ENCODE measurements at regions not wholly inside any gene's neighbourhood (a gene's known extent, or its start where the extent isn't known, plus 50 kb on each side); places are given as distances from the start of the nearest gene placed in this dataset.

DNA sequence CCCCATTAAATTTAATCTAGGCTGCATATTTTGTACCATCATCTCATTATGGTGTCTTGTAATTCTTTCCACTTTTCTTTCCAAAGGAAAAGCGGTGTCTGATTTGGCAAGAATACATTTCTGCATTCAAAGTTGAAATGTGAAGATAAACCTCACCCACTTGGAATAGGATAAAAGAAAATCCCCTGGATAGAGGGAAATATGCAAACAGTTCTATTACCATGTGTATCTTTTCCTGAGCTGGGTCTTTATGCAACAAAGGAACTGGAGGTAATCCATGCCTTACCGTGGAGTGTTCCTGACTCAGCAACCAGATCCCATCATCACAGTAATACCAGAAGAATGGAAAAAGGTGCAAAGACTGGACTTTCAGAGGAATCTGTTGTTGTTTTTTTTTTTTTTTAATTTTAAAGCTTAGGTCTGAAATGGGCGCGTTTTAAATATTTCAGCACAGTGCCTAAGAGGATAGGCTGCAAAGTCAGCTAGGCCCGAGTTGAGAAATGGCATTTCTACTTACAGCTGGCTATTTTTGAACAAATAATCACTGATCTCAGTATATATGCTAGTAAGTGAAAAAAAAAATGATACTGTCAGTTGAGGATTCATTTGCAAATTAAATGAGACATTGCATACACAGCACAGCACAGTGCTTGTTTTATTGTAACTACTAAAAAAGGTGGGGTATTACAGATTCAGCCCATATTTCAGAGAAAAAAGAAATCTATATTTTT lies 55.5 kb upstream of the ADAMTS9 start:
- no peak for DNase-seq (ENCODE audit: low spot score)

DNA sequence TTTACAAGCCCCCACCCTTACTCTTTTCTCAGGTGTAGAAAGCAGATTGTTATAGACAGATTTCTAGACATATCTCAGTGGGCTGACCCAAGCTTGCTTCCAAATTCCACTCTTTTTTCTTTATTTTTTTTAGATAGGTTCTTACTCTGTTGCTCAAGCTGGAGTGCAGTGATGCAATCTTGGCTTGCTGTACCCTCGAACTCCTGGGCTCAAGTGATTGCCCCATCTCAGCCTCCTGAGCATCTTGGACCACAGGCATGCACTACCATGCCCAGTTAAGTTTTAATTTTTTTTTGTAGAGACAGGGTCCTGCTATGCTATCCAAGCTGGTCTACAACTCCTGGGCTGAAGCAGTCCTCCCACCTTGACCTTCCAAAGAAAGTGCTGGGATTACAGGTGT lies 53.5 kb upstream of the ADAMTS9 start:
- no peak for DNase-seq (ENCODE audit: low spot score)

DNA sequence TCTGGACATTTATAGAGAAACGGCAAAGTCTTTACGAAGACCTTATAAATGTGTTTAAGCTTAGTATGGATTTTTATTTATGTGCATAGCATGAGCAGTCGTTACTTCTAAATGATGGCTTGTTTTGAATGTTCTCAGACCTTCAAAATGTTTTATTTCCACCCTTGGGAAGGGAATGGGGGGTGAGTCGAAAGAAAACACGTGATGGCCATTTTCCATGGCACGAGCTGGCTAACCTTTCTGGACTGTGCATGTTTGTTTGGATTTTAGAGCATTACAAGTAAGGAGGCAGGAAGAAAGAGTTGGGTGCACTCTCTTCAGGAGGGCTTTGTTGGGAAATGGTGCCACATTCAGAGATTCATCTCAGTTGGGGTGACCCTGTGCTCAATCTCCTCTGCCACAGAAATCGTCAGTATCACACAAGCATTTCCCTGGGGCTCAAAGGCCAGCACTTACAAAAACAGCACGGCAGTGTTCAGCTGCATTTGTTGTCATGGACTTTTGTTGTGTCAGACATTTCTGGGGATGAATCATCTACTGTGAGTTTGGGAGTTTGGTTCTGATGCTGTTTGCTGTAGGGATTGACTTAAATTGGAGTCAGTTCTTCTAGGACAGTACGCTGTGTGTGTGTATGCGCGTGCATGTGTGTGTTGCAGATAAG lies 52.3 kb upstream of the ADAMTS9 start:
- DNase-seq (ENCODE audit: low spot score), result peak; percentile 4
